Brain pericyte (primary cell): ENCODE measurements at regions not wholly inside any gene's neighbourhood (a gene's known extent, or its start where the extent isn't known, plus 50 kb on each side); places are given as distances from the start of the nearest gene placed in this dataset.
"Not testable (repeated sequence)": the region's sequence is repeated elsewhere in the genome, so short reads cannot be mapped to it uniquely, and the experiment has no call there.

Source experiments
- DNase-seq: peaks from one replicate; pipeline ENCODE4 v3.0.0-alpha.2; 2012; ENCODE audit warnings: low read depth, low spot score

DNA sequence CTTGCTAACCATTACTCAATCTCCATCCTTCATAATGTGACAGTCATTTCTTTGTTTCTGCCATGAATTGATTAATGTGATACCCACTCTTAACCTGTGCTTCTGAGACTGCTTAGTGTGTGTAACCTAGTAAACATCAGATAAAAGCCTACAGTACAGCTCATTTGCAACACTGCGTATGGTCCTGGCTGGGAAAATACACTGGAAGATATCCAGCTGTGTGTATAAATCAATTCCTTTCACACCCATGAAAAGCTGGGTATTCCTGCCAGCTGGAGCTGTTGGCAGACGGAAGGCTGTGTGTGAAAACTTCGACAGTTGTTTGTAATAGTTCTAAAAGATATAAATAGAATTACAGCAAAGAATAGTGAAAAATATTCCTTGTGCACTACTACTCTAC lies 509.2 kb downstream of the FRK start:
- no peak for DNase-seq

GRCh38 chr6:115545672-115545986 lies 515.1 kb downstream of the FRK start:
- DNase-seq: no peak

DNA sequence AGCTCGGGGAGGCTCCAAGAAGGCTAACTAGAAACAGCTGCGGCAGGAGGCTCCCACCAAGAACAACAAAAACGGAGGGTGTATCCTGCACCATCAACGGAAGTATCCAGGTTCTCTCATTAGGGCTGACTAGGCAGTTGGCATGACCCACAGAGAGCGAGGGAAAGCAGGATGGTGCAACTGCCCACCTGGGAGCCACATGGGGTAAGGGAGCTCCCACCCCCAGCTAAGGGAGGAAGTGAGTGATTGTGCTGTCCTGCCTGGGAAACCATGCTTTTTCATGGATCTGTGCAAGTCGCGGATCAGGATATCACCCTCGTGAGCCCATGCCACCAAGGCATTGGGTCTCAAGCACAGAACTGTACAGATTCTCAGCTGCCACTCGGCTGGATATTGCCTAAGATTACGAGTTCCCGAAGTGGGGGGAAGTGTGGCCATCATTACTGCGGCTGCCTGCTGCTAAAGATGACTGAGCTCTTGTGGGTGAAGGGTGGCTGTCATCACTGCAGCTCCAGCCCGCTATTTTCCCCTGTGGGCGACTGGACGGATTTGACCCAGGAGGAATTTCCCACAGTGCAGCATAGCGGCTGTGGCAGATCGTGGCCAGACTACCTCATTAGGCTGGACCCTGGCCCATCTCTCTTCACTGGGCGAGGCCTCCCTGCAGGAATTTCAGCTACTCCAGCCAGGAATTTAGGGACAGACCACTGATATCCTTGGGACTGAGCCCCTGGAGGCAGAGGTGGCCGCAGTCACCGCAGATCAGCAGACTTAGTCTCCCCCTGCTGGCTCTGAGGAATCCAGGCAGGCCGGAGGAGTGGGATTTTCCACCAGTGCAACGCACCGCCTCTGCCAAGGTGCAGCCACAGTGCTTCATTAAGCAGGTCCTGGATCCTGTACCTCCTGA lies 515.7 kb downstream of the FRK start:
- DNase-seq: no peak

DNA sequence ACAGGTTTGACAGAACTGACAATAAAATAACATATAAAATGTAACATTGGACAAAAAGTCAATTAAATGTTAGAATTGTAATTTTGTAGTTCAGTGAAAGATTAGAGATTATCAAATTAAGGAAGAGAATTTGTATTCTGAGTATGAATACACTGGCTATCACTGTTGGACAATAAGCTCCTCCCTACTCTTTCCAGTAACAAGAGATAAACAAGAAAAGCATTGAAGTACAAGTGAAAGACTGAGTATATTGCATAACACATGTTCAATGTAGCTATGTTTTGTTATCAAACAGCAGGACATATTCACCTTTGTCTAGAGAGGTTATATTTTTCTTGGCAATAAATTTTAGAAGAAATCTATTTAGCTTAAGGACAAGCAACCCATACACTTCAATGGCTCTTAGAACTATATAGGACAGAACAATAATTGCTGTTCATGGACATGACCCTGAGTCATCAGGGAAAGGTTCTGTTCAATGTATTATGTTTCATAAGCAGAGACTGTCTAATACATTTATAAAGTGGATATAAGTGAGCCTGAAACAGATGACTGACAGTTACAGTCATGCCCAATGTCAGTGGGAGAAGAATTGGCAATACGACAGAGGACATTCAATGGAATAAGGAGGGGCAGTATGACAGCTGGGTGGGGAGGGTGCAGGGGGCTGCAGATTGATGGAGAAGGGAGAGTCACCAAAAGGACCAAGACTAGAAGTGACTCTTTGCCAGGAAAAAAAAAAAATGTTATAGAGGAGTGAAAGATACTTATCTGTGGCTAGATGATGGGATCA lies 520.4 kb downstream of the FRK start:
- no peak for DNase-seq

DNA sequence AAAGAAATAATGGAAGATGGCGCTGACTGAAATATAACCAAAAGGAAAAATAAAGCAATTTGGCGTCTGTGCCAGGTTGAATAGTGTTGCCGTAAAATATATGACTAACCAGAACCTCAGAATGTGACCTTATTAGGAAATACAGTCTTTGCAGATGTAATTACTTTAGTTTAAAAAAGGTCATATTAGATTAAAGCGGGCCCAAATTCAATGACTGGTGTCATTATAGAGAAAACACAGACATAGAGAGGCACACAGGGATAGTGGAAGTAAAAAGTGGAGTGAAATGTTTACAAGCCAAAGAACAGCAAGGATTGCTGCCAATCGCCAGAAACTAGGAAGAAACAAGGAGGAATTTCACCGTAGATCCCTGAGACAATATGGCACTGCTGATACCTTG lies 521.2 kb downstream of the FRK start:
- DNase-seq: no peak

DNA sequence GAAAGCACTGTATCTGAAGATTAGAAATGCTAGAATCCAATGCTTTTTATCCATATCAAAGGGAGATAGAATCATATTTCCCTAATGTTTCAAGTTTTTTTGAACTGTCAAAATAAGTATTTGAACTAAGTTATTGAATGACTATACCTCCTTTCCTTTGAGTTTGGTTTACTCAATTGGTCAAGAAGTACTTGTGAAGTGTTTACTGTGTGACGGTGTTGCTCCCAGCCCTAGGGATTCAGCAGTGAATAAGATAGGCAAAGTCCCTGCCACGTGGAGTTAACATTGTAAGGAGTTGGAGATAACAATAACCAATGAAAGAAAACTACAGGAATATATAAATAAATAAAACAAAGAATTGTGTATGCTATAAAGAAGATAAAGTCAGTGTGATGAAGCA lies 535.9 kb downstream of the FRK start:
- no peak for DNase-seq

- DNase-seq: not testable (repeated sequence)
These were observed 538.9 kb downstream of the FRK start for GRCh38 chr6:115521747-115522146.

GRCh38 chr6:115514656-115515055 lies 546.0 kb downstream of the FRK start:
- DNase-seq: no peak

DNA sequence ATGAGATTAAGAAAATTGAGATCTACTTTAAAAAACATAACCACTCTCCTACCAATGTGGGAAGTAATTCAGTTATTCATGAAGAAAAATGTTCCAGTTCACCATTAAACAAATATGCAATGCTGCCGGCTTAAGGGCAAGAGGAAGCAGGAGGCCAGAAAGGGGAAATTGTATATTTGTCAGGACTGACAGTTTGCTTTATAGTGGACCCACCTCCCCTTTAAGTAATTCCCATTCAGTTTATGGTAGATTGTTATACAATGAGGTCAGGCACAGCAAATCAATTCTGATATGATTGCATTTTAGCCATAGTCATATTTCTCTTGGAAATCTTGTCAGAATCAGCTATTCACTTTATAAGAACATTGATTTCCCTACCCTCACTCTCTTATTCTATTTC lies 547.8 kb downstream of the FRK start:
- no peak for DNase-seq

DNA sequence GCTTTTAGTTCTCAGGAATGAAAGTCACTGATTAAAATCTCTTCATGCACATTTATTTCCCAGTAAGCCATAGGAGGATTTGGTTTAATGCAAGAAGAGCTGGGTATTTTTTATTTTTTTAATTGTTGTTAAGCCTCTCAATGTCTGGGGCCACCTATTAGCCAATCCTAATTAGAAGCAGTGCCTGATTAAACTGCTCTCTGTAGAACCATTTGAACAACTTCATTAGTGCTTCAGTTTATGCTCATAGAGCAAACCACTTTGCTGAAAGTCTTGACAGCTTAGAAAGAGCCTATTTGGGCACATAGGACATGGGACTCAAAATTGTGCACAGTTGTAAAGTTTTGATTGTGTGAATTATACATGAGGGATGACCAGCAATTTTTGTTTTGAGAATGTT lies 548.9 kb downstream of the FRK start:
- no peak for DNase-seq

DNA sequence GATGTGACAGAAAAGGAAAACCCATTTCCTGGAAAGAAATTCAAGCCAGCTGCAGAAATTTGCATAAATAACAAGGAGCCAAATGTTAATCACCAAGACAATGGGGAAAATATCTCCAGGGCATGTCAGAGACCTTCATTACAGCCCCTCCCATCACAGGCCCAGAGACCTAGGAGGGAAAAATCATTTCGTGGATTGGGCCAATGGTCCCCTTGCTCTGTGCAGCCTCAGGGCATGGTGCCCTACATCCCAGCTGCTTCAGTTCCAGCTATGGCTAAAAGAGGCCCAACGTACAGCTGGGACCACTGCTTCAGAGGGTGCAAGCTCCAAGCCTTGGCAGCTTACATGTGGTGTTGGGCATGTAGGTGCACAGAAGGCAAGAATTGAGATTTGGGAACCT lies 558.3 kb downstream of the FRK start:
- not testable (repeated sequence) for DNase-seq

- no peak for DNase-seq
These were observed 565.5 kb downstream of the FRK start for GRCh38 chr6:115495184-115495583.

DNA sequence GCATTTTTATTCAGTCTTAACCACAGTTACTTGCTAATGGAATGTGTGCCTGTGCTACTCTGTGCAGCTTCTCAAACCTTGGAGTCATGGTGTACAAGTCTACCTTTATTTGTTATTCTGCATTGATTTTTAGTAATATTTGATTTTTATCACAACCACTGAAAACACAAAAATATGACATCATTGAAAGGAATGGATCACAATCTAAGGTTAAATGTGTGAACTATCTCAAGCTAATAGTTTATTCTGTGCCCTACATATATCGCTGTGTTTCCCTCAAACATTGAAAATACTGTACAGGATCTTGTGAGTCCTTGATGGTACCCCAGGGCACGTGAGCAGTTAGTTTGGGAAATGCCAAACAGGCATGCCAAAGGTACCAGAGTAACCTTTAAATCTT lies 573.4 kb downstream of the FRK start:
- DNase-seq: no peak

GRCh38 chr6:115485400-115485799 lies 575.3 kb downstream of the FRK start:
- no peak for DNase-seq

DNA sequence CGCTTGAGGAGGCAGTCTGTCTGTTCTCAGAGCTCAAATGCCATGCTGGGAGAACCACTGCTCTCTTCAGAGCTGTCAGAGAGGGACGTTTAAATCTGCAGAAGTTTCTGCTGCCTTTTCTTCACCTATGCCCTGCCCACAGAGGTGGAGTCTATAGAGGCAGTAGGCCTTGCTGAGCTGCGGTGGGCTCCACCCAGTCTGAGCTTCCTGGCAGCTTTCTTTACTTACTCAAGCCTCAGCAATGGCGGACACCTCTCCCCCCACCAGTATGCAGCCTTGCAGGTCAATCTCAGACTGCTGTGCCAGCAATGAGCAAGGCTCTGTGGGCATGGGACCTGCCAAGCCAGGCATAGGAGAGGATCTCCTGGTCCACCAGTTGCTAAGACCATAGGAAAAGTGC lies 580.1 kb downstream of the FRK start:
- not testable (repeated sequence) for DNase-seq

GRCh38 chr6:115474443-115475041 lies 586.1 kb downstream of the FRK start:
- no peak for DNase-seq

DNA sequence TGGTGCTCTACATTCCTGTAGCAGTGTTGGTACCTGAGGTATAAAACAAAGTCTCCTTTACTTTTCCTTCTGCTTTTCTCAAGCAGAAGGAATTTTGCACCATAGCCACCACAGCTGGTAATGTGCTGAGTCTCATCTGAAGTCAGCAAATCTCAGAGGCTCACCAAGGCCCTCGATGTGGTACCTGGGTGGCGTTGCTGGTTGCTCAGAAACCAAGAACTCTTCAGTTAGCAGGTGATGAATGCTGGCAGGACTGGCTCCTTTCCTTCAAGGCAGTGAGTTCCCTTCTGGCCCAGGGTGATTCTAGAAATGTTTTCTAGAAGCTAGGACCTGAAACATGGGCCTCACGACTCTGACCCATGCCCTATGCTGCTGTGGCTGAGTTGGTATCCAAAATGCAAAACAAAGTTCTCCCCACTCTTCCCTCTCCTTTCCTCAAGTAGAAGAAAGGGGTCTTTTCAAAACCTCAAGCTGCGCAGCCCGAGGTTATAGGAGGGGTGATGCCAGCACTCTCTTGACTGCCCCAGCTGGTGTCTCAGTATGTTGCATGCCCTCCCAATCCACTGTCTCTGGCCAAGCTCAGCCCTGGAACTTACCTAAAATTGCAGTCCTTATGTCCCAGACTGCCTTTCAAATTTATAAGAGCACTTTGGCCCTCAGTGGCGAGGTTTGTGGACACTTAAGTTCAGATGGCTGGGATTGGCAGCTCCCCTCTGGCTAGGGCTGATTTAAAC lies 592.3 kb downstream of the FRK start:
- DNase-seq: no peak

DNA sequence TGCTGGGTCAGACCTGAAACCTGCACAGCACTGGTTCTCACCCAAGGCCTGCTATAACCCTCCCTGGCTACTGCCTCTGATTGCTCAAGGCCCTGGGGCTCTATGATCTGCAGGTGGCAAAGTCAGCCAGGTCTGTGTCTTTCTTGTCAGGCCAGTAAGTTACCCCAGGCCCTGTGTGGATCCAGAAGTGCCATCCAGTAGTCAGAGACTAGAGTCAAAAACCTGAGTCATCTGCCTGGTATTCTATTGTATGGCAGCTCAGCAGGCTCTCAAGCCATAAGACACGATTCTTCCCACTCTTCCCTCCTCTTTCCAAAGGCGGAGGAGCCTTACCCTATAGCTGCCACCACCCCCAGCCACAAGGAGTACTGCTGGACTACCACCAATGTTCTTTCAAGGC lies 593.0 kb downstream of the FRK start:
- no peak for DNase-seq

- DNase-seq: no peak
These were observed 599.8 kb downstream of the FRK start for GRCh38 chr6:115460913-115461312.

- DNase-seq: no peak
These were observed 603.8 kb downstream of the FRK start for GRCh38 chr6:115456848-115457247.

DNA sequence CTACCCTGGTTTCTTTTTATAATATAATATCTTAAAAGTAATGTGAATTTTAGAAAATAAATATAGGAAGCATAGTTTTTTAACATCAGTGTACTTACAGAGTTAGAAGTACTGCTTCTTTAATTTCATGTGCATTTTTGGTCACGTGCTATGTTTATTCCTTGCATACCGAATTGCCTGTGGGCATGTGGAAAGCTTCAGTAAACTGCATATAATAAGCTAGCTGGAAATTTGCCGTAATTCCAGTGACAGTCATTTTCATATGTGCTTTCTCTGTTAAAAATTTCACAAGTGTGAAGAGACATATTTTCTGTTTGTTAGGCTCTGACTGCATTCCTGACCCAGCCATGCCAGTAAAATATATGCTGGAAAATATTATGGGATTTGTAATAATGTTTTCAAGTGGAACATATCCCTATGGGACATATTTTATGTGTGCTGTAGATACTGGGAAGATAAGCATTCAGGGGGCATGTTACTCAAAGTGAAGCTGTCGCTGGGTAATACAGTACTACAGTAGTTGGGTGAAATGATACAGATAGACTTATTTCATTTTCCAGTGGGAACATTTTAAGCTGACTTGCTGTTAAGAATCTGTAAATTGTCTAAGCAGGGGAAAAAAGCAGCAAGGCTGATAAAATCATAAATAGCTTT lies 616.7 kb downstream of the FRK start:
- no peak for DNase-seq
